Parathyroid adenoma (tissue), 2 donors: ENCODE measurements at regions not wholly inside any gene's neighbourhood (a gene's known extent, or its start where the extent isn't known, plus 50 kb on each side); places are given as distances from the start of the nearest gene placed in this dataset.

Experiments
- H2AFZ ChIP-seq: fragments of 300-600 bp; sonication (generic); one replicate; pipeline ENCODE4 v1.7.0; 2017; ENCODE audit warnings: antibody characterized with exemption, mild to moderate bottlenecking
- H3K27ac ChIP-seq: fragments of 300-600 bp; sonication (generic); one replicate; pipeline ENCODE4 v1.7.0; 2017
- H3K27me3 ChIP-seq: fragments of 300-600 bp; sonication (generic); one replicate; pipeline ENCODE4 v1.7.0; 2017; ENCODE audit warnings: low read length; ENCODE audit not compliant: control insufficient read depth, insufficient read depth
- H3K36me3 ChIP-seq: fragments of 300-600 bp; sonication (generic); one replicate; pipeline ENCODE4 v1.7.0; 2017; ENCODE audit warnings: low read length; ENCODE audit not compliant: control insufficient read depth, insufficient read depth
- H3K4me1 ChIP-seq: fragments of 300-600 bp; sonication (generic); one replicate; pipeline ENCODE4 v1.7.0; 2017; ENCODE audit warnings: control low read depth
- H3K4me2 ChIP-seq: fragments of 300-600 bp; sonication (generic); one replicate; pipeline ENCODE4 v1.7.0; 2017; ENCODE audit warnings: low read length
- H3K4me3 ChIP-seq: fragments of 300-600 bp; sonication (generic); one replicate; pipeline ENCODE4 v1.7.0; 2017; ENCODE audit warnings: low read depth, low read length
- H3K79me2 ChIP-seq: fragments of 300-600 bp; sonication (generic); one replicate; pipeline ENCODE4 v1.7.0; 2017; ENCODE audit warnings: control low read depth
- H3K9ac ChIP-seq: fragments of 300-600 bp; sonication (generic); one replicate; pipeline ENCODE4 v1.7.0; 2017; ENCODE audit warnings: mild to moderate bottlenecking
- H3K9me3 ChIP-seq: fragments of 300-600 bp; sonication (generic); one replicate; pipeline ENCODE4 v1.7.0; 2017; ENCODE audit warnings: low read length; ENCODE audit not compliant: control insufficient read depth
- CTCF ChIP-seq: fragments of 300-600 bp; sonication (generic); IDR thresholded peaks from one replicate; pipeline ENCODE4 v1.7.0; 2017; ENCODE audit warnings: antibody characterized with exemption, mild to moderate bottlenecking
- donor health status: primary hyperparathyroidism.

DNA sequence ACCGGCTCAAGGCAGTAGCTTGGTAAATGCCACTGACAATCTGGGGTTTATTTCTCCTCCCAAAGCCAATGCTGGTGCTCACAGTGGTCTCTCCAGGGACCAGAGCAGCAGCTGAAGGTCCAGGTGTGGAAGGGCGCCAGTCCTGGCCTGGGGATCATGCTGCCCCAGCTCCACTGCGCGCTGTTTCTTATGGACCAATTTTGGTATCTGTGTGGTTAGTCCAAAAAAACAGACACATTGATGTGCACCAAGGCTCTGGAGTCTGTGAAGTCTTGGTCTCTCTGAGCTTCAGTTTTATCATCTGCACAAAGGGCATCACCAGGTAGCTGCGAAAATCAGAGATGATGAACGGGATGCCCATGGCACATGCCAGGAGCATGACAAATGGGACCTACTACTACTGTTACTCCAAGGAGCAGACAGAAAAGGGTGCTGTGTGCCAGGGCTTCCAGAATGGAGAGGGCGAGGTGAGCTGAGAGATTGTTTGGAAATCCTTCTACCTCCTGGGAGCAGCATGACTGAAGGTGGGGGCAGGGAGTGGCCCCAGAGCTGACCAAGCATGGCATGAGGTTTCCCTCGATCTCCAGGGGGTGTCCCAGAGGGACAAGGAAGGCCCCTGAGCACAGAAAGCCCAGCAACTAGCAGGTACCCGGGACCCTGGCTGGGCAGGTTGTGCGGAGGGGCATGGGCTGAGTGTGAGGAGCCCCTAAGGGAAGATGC, 134.3 kb upstream of the PRR20G start:
- Histone ChIP-seq H3K36me3 (no peaks in the 10 kb centered on the region), H3K79me2 (no peaks in the 10 kb centered on the region), H3K27ac (no peak overlapping the region), H3K27me3 (no peaks in the 10 kb centered on the region), H3K9me3 (no peaks in the 10 kb centered on the region), H3K9ac (no peak overlapping the region), H3K4me2 (no peak overlapping the region), H3K4me3 (no peak overlapping the region), H2AFZ (no peak overlapping the region), H3K4me1 (no peaks in the 10 kb centered on the region)
- no peak for TF ChIP-seq CTCF

DNA sequence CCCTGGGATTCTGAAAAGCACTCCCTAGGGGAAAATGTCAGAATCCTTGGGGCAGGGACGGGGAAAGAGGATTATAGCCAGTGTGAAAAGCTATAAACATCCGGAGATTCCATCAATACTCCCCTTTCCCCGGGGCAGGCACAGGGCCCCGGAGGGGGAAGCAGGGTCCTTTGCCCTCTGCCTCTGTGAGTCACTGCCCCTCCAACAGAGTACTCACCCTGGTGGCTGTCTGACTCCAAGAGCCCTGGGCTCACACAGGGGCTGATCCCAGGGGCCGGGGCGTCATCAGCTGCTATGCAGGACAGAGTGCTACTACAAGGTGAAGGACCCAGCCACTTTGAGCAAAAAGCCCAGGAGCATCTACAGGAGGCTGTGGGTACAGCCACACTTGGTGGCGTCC, 133.0 kb upstream of the PRR20G start:
- Histone ChIP-seq H3K27me3 (no peaks in the 10 kb centered on the region), H3K4me2 (no peak overlapping the region), H3K4me1 (no peaks in the 10 kb centered on the region), H3K4me3 (no peak overlapping the region), H3K9me3 (no peaks in the 10 kb centered on the region), H3K27ac (no peak overlapping the region), H3K79me2 (no peaks in the 10 kb centered on the region), H2AFZ (no peak overlapping the region), H3K36me3 (no peaks in the 10 kb centered on the region), H3K9ac (no peak overlapping the region)
- no peak for TF ChIP-seq CTCF

GRCh38 chr3:127419641-127420553, 132.1 kb upstream of the PRR20G start:
- Histone ChIP-seq H3K9me3 (no peaks in the 10 kb centered on the region), H3K36me3 (no peaks in the 10 kb centered on the region), H3K4me1 (no peaks in the 10 kb centered on the region), H3K4me3 (no peak overlapping the region), H3K79me2 (no peaks in the 10 kb centered on the region), H3K4me2 (no peak overlapping the region), H3K9ac (no peak overlapping the region), H3K27me3 (no peaks in the 10 kb centered on the region), H3K27ac (no peak overlapping the region), H2AFZ (no peak overlapping the region)
- no peak for TF ChIP-seq CTCF

GRCh38 chr3:127419182-127419581, 131.3 kb upstream of the PRR20G start:
- H3K4me2 ChIP-seq: no peak overlapping the region
- H3K4me3 ChIP-seq: no peak overlapping the region
- H3K27ac ChIP-seq: no peak overlapping the region
- H2AFZ ChIP-seq: no peak overlapping the region
- H3K4me1 ChIP-seq: no peaks in the 10 kb centered on the region
- no peak overlapping the region for H3K9ac ChIP-seq
- no peak for TF ChIP-seq CTCF
- H3K36me3 ChIP-seq: no peaks in the 10 kb centered on the region
- H3K9me3 ChIP-seq: no peaks in the 10 kb centered on the region
- no peaks in the 10 kb centered on the region for H3K27me3 ChIP-seq
- no peaks in the 10 kb centered on the region for H3K79me2 ChIP-seq
